ENCODE measurements at regions not wholly inside any gene's neighbourhood (a gene's known extent, or its start where the extent isn't known, plus 50 kb on each side); places are given as distances from the start of the nearest gene placed in this dataset.

DNA sequence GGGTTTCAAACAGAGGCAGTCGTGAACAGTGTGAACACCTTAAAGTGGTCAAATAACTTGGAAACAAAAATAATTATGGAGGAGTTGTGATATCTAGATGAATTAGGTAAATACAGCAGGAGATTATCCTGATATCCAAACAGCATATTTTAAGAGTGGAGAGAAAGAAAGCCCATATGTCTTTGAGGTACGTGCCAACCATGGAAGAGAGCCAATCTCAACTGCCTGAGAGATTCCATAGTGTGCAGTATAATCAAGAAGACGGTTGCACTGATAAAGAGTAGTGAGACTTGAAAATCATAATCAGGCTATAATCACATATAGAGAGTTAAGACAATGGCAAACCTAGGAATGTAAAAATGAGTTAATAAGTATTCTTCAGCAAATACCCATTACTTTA, 472.8 kb upstream of the SLITRK5 start:
- H3K9me3 Mint-ChIP-seq = no peaks in the 10 kb centered on the region
- no peak overlapping the region for H3K4me3 Mint-ChIP-seq
- DNase-seq = no peak
- TF ChIP-seq, protein P1, sequence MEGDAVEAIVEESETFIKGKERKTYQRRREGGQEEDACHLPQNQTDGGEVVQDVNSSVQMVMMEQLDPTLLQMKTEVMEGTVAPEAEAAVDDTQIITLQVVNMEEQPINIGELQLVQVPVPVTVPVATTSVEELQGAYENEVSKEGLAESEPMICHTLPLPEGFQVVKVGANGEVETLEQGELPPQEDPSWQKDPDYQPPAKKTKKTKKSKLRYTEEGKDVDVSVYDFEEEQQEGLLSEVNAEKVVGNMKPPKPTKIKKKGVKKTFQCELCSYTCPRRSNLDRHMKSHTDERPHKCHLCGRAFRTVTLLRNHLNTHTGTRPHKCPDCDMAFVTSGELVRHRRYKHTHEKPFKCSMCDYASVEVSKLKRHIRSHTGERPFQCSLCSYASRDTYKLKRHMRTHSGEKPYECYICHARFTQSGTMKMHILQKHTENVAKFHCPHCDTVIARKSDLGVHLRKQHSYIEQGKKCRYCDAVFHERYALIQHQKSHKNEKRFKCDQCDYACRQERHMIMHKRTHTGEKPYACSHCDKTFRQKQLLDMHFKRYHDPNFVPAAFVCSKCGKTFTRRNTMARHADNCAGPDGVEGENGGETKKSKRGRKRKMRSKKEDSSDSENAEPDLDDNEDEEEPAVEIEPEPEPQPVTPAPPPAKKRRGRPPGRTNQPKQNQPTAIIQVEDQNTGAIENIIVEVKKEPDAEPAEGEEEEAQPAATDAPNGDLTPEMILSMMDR (IDR thresholded peaks at IDR 0.05) = no peak
- no peaks in the 10 kb centered on the region for H3K4me1 Mint-ChIP-seq
- H3K36me3 Mint-ChIP-seq (ENCODE audit: low read depth) = no peaks in the 10 kb centered on the region
- H3K27ac Mint-ChIP-seq = no peak overlapping the region
- H3K27me3 Mint-ChIP-seq (ENCODE audit: low read depth, poor library complexity) = no peaks in the 10 kb centered on the region

- Mint-ChIP-seq H3K9me3 (no peaks in the 10 kb centered on the region), H3K27me3 (ENCODE audit: low read depth, poor library complexity) (no peaks in the 10 kb centered on the region), H3K4me1 (no peaks in the 10 kb centered on the region), H3K36me3 (ENCODE audit: low read depth) (no peaks in the 10 kb centered on the region), H3K27ac (no peak overlapping the region), H3K4me3 (no peak overlapping the region)
- TF ChIP-seq, protein P1 (IDR thresholded peaks at IDR 0.05) = no peak
- DNase-seq = no peak
Observed at GRCh38 chr13:87206708-87207107, 464.5 kb upstream of the SLITRK5 start.

GRCh38 chr13:87207280-87208003, 463.7 kb upstream of the SLITRK5 start:
- TF ChIP-seq, protein P1 (IDR thresholded peaks at IDR 0.05) = no peak
- no peak for DNase-seq
- H3K9me3 Mint-ChIP-seq = no peaks in the 10 kb centered on the region
- no peak overlapping the region for H3K27ac Mint-ChIP-seq
- no peaks in the 10 kb centered on the region for H3K4me1 Mint-ChIP-seq
- no peaks in the 10 kb centered on the region for H3K27me3 Mint-ChIP-seq (ENCODE audit: low read depth, poor library complexity)
- H3K4me3 Mint-ChIP-seq = no peak overlapping the region
- no peaks in the 10 kb centered on the region for H3K36me3 Mint-ChIP-seq (ENCODE audit: low read depth)

DNA sequence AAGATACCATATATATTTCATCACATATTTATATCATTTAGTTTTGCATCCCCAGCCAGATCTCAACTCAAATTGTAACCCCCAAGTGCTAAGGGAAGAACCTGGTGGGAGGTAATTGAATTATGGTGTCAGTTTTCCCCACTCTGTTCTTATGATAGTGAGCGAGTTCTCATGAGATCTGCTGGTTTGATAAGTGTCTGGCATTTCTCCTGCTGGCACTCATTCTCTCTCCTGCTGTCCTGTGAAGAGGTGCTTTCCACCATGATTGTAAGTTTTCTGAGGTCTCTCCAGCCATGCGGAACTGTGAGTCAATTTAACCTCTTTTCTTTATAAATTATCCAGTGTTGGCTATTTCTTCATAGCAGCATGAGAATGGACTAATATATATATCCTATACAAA, 462.5 kb upstream of the SLITRK5 start:
- Mint-ChIP-seq H3K4me1 (no peaks in the 10 kb centered on the region), H3K36me3 (ENCODE audit: low read depth) (no peaks in the 10 kb centered on the region), H3K27ac (no peak overlapping the region), H3K27me3 (ENCODE audit: low read depth, poor library complexity) (no peaks in the 10 kb centered on the region), H3K9me3 (no peaks in the 10 kb centered on the region), H3K4me3 (no peak overlapping the region)
- TF ChIP-seq, protein P1 (IDR thresholded peaks at IDR 0.05) = no peak
- no peak for DNase-seq

DNA sequence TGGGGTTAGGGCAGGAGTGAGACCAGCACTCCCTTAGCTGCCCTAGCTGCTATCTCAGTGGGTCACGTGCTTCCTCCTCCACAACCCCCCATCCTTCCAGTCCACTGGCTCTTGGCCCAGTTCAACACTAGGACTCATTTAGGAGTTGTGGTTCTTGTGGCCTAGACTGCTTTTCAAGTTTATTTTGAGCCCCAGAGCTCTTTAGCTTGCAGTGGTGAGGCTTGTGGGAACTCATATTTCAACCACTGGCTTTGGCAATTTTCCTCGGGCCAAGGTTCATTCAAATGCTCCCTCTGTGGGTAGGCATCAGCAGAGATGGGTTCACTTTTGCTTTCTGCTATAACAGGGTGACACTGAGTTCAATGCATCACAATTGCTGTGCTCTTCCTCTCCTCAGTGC, 436.2 kb upstream of the SLITRK5 start:
- no peaks in the 10 kb centered on the region for H3K36me3 Mint-ChIP-seq (ENCODE audit: low read depth)
- no peak for DNase-seq
- H3K4me3 Mint-ChIP-seq = no peak overlapping the region
- H3K27me3 Mint-ChIP-seq (ENCODE audit: low read depth, poor library complexity) = peaks cover 5% of the 10 kb centered on the region
- no peak overlapping the region for H3K27ac Mint-ChIP-seq
- TF ChIP-seq, protein P1 (IDR thresholded peaks at IDR 0.05) = no peak
- H3K9me3 Mint-ChIP-seq = peaks cover 3% of the 10 kb centered on the region
- no peaks in the 10 kb centered on the region for H3K4me1 Mint-ChIP-seq

- H3K9me3 Mint-ChIP-seq = no peaks in the 10 kb centered on the region
- no peaks in the 10 kb centered on the region for H3K27me3 Mint-ChIP-seq (ENCODE audit: low read depth, poor library complexity)
- TF ChIP-seq, protein P1 (IDR thresholded peaks at IDR 0.05) = no peak
- no peak overlapping the region for H3K4me3 Mint-ChIP-seq
- H3K36me3 Mint-ChIP-seq (ENCODE audit: low read depth) = no peaks in the 10 kb centered on the region
- H3K4me1 Mint-ChIP-seq = no peaks in the 10 kb centered on the region
- no peak for DNase-seq
- no peak overlapping the region for H3K27ac Mint-ChIP-seq
Observed at GRCh38 chr13:87235621-87236020, 435.6 kb upstream of the SLITRK5 start.
